B cell (primary cell): ENCODE measurements at regions not wholly inside any gene's neighbourhood (a gene's known extent, or its start where the extent isn't known, plus 50 kb on each side); places are given as distances from the start of the nearest gene placed in this dataset.

Source experiments
- ATAC-seq: fragments of 200-7000 bp; cut with Tn5 transposase; one replicate; pipeline ENCODE4 v1.10.0; 2021; ENCODE audit warnings: low read depth, mild to moderate bottlenecking, moderate number of reproducible peaks, moderate library complexity
- CTCF ChIA-PET: fragments of 350-600 bp; sonication (Branson Sonifier 250); formaldehyde crosslinking; loops from one replicate; lab custom pipeline; 2021; ENCODE audit warnings: antibody characterized with exemption, inconsistent platforms; lab: Charles Lee
- POLR2A ChIA-PET: fragments of 350-600 bp; sonication (Branson Sonifier 250); formaldehyde crosslinking; loops from one replicate; lab custom pipeline; 2021; ENCODE audit warnings: antibody characterized with exemption; lab: Charles Lee
- DNase-seq: peaks from one replicate; pipeline ENCODE4 v3.0.0; 2013
- H2AFZ ChIP-seq: 2 replicates; pipeline ENCODE4 v1.6.1; 2012; ENCODE audit warnings: mild to moderate bottlenecking, low read depth, low read length; ENCODE audit not compliant: insufficient read depth, poor library complexity, severe bottlenecking
- H3K27ac ChIP-seq, 2 donors: 1 replicate in 1 of 2; 2 replicates in 1 of 2; pipeline ENCODE4 v1.5.1; 2012 to 2013; ENCODE audit warnings: low read length in 2 of 2, mild to moderate bottlenecking in 2 of 2, moderate library complexity in 1 of 2
- H3K27me3 ChIP-seq, 4 experiments: fragments of 200-600 bp in 1 of 4; sonication (generic) in 1 of 4; replicated peaks in 1 of 4; 1 replicate in 2 of 4; 2 replicates in 2 of 4; pipeline versions ENCODE4 v1.6.1 to v1.7.0; 2013 to 2016; ENCODE audit warnings: low read length in 3 of 4, mild to moderate bottlenecking in 2 of 4, mixed read lengths in 1 of 4, moderate library complexity in 1 of 4; ENCODE audit not compliant: insufficient read depth in 4 of 4, control insufficient read depth in 3 of 4; ENCODE audit errors: control extremely low read depth in 1 of 4
- H3K36me3 ChIP-seq, 2 experiments: replicated peaks in 1 of 2; 1 replicate in 1 of 2; 2 replicates in 1 of 2; pipeline versions ENCODE4 v1.6.1 to v1.7.1; 2013; ENCODE audit warnings: low read length in 1 of 2; ENCODE audit not compliant: insufficient read depth in 2 of 2, control insufficient read depth in 1 of 2; ENCODE audit errors: control extremely low read depth in 1 of 2, extremely low read depth in 1 of 2
- H3K4me1 ChIP-seq, 2 donors: fragments of 200-600 bp in 1 of 2; sonication (generic) in 1 of 2; 1 replicate in 1 of 2; 2 replicates in 1 of 2; pipeline versions ENCODE4 v1.5.1 to v1.6.1; 2013 to 2017; ENCODE audit warnings: low read length in 2 of 2; ENCODE audit not compliant: control insufficient read depth in 2 of 2, insufficient read depth in 2 of 2
- H3K4me2 ChIP-seq: replicated peaks from 2 replicates; pipeline ENCODE3; 2012; ENCODE audit warnings: mild to moderate bottlenecking, low read depth, low read length; ENCODE audit not compliant: poor library complexity, severe bottlenecking
- H3K4me3 ChIP-seq, 5 experiments: fragments of 200-600 bp in 1 of 5; sonication (generic) in 1 of 5; 1 replicate in 3 of 5; 2 replicates in 2 of 5; pipeline versions ENCODE4 v1.5.1 to v1.7.0; 2011 to 2016; ENCODE audit warnings: low read length in 4 of 5, mild to moderate bottlenecking in 4 of 5, low read depth in 2 of 5, control low read depth in 1 of 5, moderate library complexity in 1 of 5; ENCODE audit not compliant: insufficient read depth in 1 of 5; ENCODE audit errors: control extremely low read depth in 1 of 5, extremely low read depth in 1 of 5
- H3K79me2 ChIP-seq: fragments of 200-600 bp; sonication (generic); one replicate; pipeline ENCODE4 v1.6.0; 2016; ENCODE audit warnings: low read length; ENCODE audit not compliant: control insufficient read depth, insufficient read depth
- H3K9ac ChIP-seq: fragments of 200-600 bp; sonication (generic); 2 replicates; pipeline ENCODE4 v1.6.1; 2017; ENCODE audit warnings: mild to moderate bottlenecking, low read length, moderate library complexity
- H3K9me3 ChIP-seq, 3 donors: one replicate each; pipeline versions ENCODE4 v1.6.1 to v1.7.1; 2013; ENCODE audit warnings: low read length in 2 of 3; ENCODE audit not compliant: control insufficient read depth in 2 of 3, insufficient read depth in 1 of 3; ENCODE audit errors: control extremely low read depth in 1 of 3
- H4K20me1 ChIP-seq: 2 replicates; pipeline ENCODE4 v1.6.0; 2012; ENCODE audit warnings: mild to moderate bottlenecking, low read length; ENCODE audit not compliant: insufficient read depth, control insufficient read depth, poor library complexity, severe bottlenecking
- H3K27ac Mint-ChIP-seq: one replicate; pipeline ENCODE4 v1.8.0; 2021; ENCODE audit warnings: mixed read lengths
- H3K27me3 Mint-ChIP-seq: one replicate; pipeline ENCODE4 v1.8.0; 2021; ENCODE audit warnings: mixed read lengths
- H3K4me1 Mint-ChIP-seq: one replicate; pipeline ENCODE4 v1.8.0; 2021; ENCODE audit warnings: mixed read lengths
- H3K4me3 Mint-ChIP-seq: one replicate; pipeline ENCODE4 v1.8.0; 2021; ENCODE audit warnings: mixed read lengths
- H3K9me3 Mint-ChIP-seq: one replicate; pipeline ENCODE4 v1.8.0; 2022; ENCODE audit warnings: mixed read lengths; ENCODE audit not compliant: insufficient read depth
- CTCF ChIP-seq: fragments of 200-600 bp; IDR thresholded peaks from one replicate; pipeline ENCODE4 v1.8.0; 2022; ENCODE audit warnings: antibody characterized with exemption, mild to moderate bottlenecking
- EZH2 ChIP-seq: IDR thresholded peaks from 2 replicates; pipeline ENCODE4 v1.6.1; 2012; ENCODE audit warnings: borderline replicate concordance, low read depth, mild to moderate bottlenecking, moderate library complexity, low read length; ENCODE audit not compliant: insufficient read depth, poor library complexity, severe bottlenecking
- WGBS: methylation state at CpG from one replicate; pipeline ENCODE4 v1.1.5; 2013; ENCODE audit warnings: missing lambda C conversion rate; ENCODE audit not compliant: insufficient coverage; 5-methylcytosine and 5-hydroxymethylcytosine counted together
- intact Hi-C: fragments of 100-400 bp; cut with micrococcal nuclease; formaldehyde crosslinking; loops from one replicate; pipeline ENCODE4 v1.10.0; 2022

- intact Hi-C loops = no loop called here
- H4K20me1 ChIP-seq = no peaks in the 10 kb centered on the region
- no peak for ATAC-seq
- H3K9ac ChIP-seq = no peak overlapping the region
- ChIA-PET CTCF (interaction anchor here (3.6 kb wide), 1 partner anchor 9 kb away, joined by 15 read pairs; no protein-coding TSS in a partner anchor), POLR2A (no interaction called here)
- TF ChIP-seq EZH2 (no peak), CTCF (no peak)
- no peaks in the 10 kb centered on the region for H3K79me2 ChIP-seq
- no peak overlapping the region for H3K4me3 ChIP-seq
- Mint-ChIP-seq H3K27me3 (peaks cover 28% of the 10 kb centered on the region), H3K4me3 (no peak overlapping the region), H3K9me3 (no peaks in the 10 kb centered on the region), H3K27ac (no peak overlapping the region), H3K4me1 (no peaks in the 10 kb centered on the region)
- H2AFZ ChIP-seq = no peak overlapping the region
- no peaks in the 10 kb centered on the region for H3K9me3 ChIP-seq
- no peak for DNase-seq
- no peak overlapping the region for H3K4me2 ChIP-seq
- peaks cover 0 to 3% (median 0%) of the 10 kb centered on the region in 4 experiments for H3K27me3 ChIP-seq
- H3K36me3 ChIP-seq = no peaks in the 10 kb centered on the region
- WGBS = no CpG with 5 or more reads among the region's 3 CpGs
- no peaks in the 10 kb centered on the region for H3K4me1 ChIP-seq
- H3K27ac ChIP-seq = no peak overlapping the region
These were observed 147.6 kb upstream of the PITX1 start for GRCh38 chr5:135181653-135182052.

GRCh38 chr5:135179308-135179980, 145.4 kb upstream of the PITX1 start:
- POLR2A ChIA-PET = no interaction called here
- DNase-seq (no peak), ATAC-seq (no peak)
- peaks cover 0 to 2% (median 0%) of the 10 kb centered on the region in 4 experiments for H3K27me3 ChIP-seq
- H3K27me3 Mint-ChIP-seq = peaks cover 31% of the 10 kb centered on the region
- H2AFZ ChIP-seq = no peak overlapping the region
- no peak overlapping the region for H3K4me3 Mint-ChIP-seq
- H3K4me2 ChIP-seq = no peak overlapping the region
- H3K9me3 ChIP-seq = no peaks in the 10 kb centered on the region
- TF ChIP-seq CTCF (no peak), EZH2 (no peak)
- no peak overlapping the region for H3K4me3 ChIP-seq
- 81% methylated on average over 9 of the region's 11 CpGs for WGBS
- intact Hi-C loops = no loop called here
- H3K4me1 Mint-ChIP-seq = no peaks in the 10 kb centered on the region
- CTCF ChIA-PET = interaction anchor here (3.6 kb wide), 1 partner anchor 11 kb away, joined by 15 read pairs; no protein-coding TSS in a partner anchor
- H3K9ac ChIP-seq = no peak overlapping the region
- H3K79me2 ChIP-seq = no peaks in the 10 kb centered on the region
- no peaks in the 10 kb centered on the region for H3K9me3 Mint-ChIP-seq
- no peaks in the 10 kb centered on the region for H3K4me1 ChIP-seq
- no peak overlapping the region for H3K27ac Mint-ChIP-seq
- no peaks in the 10 kb centered on the region for H3K36me3 ChIP-seq
- no peaks in the 10 kb centered on the region for H4K20me1 ChIP-seq
- H3K27ac ChIP-seq = no peak overlapping the region
